Spleen (tissue), 11 donors: ENCODE measurements at regions not wholly inside any gene's neighbourhood (a gene's known extent, or its start where the extent isn't known, plus 50 kb on each side); places are given as distances from the start of the nearest gene placed in this dataset.

Source experiments
- DNase-seq: peaks from one replicate; pipeline ENCODE4 v3.0.0-alpha.2; 2020
- H3K27ac ChIP-seq, 8 donors: fragments of 200-600 bp; sonication (generic) in 7 of 8; 1 replicate in 4 of 8; 2 replicates in 4 of 8; pipeline versions ENCODE4 v1.5.0 to v1.8.0; 2016 to 2021; ENCODE audit warnings: inconsistent platforms in 4 of 8, mild to moderate bottlenecking in 4 of 8, moderate library complexity in 1 of 8
- H3K27me3 ChIP-seq, 7 donors: fragments of 200-600 bp; sonication (generic) in 6 of 7; replicated peaks in 1 of 7; 1 replicate in 4 of 7; 2 replicates in 3 of 7; pipeline versions ENCODE4 v1.5.0 to v1.8.0; 2016 to 2021; ENCODE audit warnings: inconsistent platforms in 3 of 7, mild to moderate bottlenecking in 1 of 7
- H3K36me3 ChIP-seq, 6 donors: fragments of 200-600 bp; sonication (generic) in 5 of 6; 1 replicate in 4 of 6; 2 replicates in 2 of 6; pipeline versions ENCODE4 v1.5.0 to v1.8.0; 2016 to 2021; ENCODE audit warnings: inconsistent platforms in 2 of 6
- H3K4me1 ChIP-seq, 6 donors: fragments of 200-600 bp; sonication (generic) in 5 of 6; 1 replicate in 3 of 6; 2 replicates in 3 of 6; pipeline versions ENCODE4 v1.5.0 to v1.8.0; 2016 to 2021; ENCODE audit warnings: inconsistent platforms in 3 of 6
- H3K4me3 ChIP-seq, 8 donors: fragments of 200-600 bp; sonication (generic) in 7 of 8; 1 replicate in 4 of 8; 2 replicates in 4 of 8; pipeline versions ENCODE4 v1.5.0 to v1.8.0; 2016 to 2021; ENCODE audit warnings: inconsistent platforms in 4 of 8, mild to moderate bottlenecking in 4 of 8, moderate library complexity in 2 of 8
- H3K9me3 ChIP-seq, 8 donors: fragments of 200-600 bp; sonication (generic) in 7 of 8; 1 replicate in 4 of 8; 2 replicates in 4 of 8; pipeline versions ENCODE4 v1.5.0 to v1.8.0; 2016 to 2021; ENCODE audit warnings: inconsistent platforms in 4 of 8
- POLR2A ChIP-seq, 3 donors: fragments of 450-650 bp; IDR thresholded peaks; one replicate each; pipeline ENCODE4 v1.5.1; 2017; ENCODE audit warnings: antibody characterized with exemption in 3 of 3, mild to moderate bottlenecking in 1 of 3
- POLR2AphosphoS5 ChIP-seq, 3 donors: sonication (generic); formaldehyde crosslinking; IDR thresholded peaks; one replicate each; pipeline ENCODE4 v1.5.1; 2017; ENCODE audit warnings: antibody characterized with exemption in 3 of 3
- WGBS, 5 donors: extraction: QIAGEN DNeasy Blood & Tissue Kit in 3 of 5; methylation state at CpG; one replicate each; pipeline versions ENCODE4 v1.1.5 to v1.1.7; 2013 to 2018; 5-methylcytosine and 5-hydroxymethylcytosine counted together
- intact Hi-C: fragments of 100-400 bp; cut with DNase I; formaldehyde crosslinking; loops from one replicate; pipeline ENCODE4 v1.15.0; 2023; ENCODE audit warnings: low total_unique reads
- TF ChIP-seq, protein P1 (sequence below), 11 experiments: fragments of 200-600 bp in 7 of 11; fragments of 450-650 bp in 4 of 11; sonication (generic) in 4 of 11; IDR thresholded peaks in 8 of 11; conservative IDR thresholded peaks in 3 of 11; 1 replicate in 7 of 11; 2 replicates in 4 of 11; pipeline versions ENCODE4 v1.4.0 to v1.8.0; 2016 to 2021; ENCODE audit warnings: antibody characterized with exemption in 11 of 11, inconsistent platforms in 4 of 11, mild to moderate bottlenecking in 1 of 11
- donor health status: healthy with polysubstance abuse.
- donor health status: DM: no; HTN: no; CAD: no; lungs with moderate emphysema.
- donor health status: DM: no; HTN: no; CAD: no.
- donor health status: Bipolar disorder and iron deficiency.
- donor health status: healthy.
- donor health status: DM: no; HTN: no; CAD: no.
- donor health status: DM: yes; HTN: yes; CAD: no.

DNA sequence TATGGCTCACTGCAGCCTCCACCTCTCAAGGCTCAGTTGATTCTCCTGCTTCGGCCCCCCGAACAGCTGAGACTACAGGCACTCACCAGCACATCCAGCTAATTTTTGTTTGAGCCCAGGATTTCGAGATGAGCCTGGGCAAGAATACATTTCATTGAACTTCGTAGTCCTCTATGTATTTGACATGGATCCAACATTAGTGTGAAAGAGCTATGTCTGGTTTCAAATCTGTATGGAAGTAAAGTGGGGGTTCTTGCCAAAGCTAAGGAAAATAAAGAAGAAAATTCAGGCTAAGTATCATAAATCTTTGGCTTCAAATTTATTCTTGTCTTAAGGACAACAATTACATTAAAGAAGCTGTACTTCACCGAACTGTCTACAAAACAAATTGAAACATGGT, 1291.7 kb upstream of the CRIM1 start:
- 77 to 87% (median 79%) methylated on average over 5 of the region's 5 CpGs for WGBS, 5 donors
- H3K36me3 ChIP-seq: no peaks in the 10 kb centered on the region
- H3K27ac ChIP-seq: no peak overlapping the region
- H3K4me3 ChIP-seq: no peak overlapping the region
- DNase-seq: no peak
- H3K9me3 ChIP-seq: peaks cover 0 to 22% (median 14%) of the 10 kb centered on the region in 8 donors
- no peaks in the 10 kb centered on the region for H3K27me3 ChIP-seq
- TF ChIP-seq, protein P1, sequence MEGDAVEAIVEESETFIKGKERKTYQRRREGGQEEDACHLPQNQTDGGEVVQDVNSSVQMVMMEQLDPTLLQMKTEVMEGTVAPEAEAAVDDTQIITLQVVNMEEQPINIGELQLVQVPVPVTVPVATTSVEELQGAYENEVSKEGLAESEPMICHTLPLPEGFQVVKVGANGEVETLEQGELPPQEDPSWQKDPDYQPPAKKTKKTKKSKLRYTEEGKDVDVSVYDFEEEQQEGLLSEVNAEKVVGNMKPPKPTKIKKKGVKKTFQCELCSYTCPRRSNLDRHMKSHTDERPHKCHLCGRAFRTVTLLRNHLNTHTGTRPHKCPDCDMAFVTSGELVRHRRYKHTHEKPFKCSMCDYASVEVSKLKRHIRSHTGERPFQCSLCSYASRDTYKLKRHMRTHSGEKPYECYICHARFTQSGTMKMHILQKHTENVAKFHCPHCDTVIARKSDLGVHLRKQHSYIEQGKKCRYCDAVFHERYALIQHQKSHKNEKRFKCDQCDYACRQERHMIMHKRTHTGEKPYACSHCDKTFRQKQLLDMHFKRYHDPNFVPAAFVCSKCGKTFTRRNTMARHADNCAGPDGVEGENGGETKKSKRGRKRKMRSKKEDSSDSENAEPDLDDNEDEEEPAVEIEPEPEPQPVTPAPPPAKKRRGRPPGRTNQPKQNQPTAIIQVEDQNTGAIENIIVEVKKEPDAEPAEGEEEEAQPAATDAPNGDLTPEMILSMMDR (IDR thresholded peaks at IDR 0.05 in 8 of 11, conservative IDR thresholded peaks at IDR 0.05 in 3 of 11): no peak
- intact Hi-C loops: no loop called here
- H3K4me1 ChIP-seq: no peaks in the 10 kb centered on the region

DNA sequence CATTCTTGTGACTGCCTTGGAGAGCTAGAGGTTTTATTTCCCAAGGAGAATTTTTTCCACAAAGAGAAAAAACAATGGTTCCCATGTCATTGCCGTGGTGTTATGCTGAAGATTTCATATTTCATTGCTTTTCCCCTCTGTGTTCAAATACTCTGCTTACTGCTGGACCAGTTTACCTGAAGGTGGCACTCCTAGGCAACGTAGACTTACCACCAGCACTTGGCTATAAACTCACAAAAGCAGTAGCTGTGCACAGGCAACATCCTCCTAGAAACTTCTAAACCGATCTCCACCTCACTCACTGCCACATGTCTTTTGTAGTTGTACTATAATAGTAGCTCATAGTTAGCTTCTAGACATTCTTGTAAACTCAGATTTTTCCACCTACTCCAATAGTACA, 1319.7 kb upstream of the CRIM1 start:
- H3K4me3 ChIP-seq: no peak overlapping the region
- H3K27me3 ChIP-seq: no peaks in the 10 kb centered on the region
- no peak for TF ChIP-seq POLR2A (IDR thresholded peaks at IDR 0.05)
- TF ChIP-seq POLR2AphosphoS5 (IDR thresholded peaks at IDR 0.05): no peak
- TF ChIP-seq, protein P1 (IDR thresholded peaks at IDR 0.05 in 8 of 11, conservative IDR thresholded peaks at IDR 0.05 in 3 of 11): no peak
- intact Hi-C loops: no loop called here
- WGBS, 5 donors: 54 to 69% (median 58%) methylated on average over 3 of the region's 3 CpGs
- no peak for DNase-seq
- no peaks in the 10 kb centered on the region for H3K36me3 ChIP-seq
- H3K27ac ChIP-seq: no peak overlapping the region
- no peaks in the 10 kb centered on the region for H3K4me1 ChIP-seq
- peaks cover 0 to 24% (median 0%) of the 10 kb centered on the region in 8 donors for H3K9me3 ChIP-seq

DNA sequence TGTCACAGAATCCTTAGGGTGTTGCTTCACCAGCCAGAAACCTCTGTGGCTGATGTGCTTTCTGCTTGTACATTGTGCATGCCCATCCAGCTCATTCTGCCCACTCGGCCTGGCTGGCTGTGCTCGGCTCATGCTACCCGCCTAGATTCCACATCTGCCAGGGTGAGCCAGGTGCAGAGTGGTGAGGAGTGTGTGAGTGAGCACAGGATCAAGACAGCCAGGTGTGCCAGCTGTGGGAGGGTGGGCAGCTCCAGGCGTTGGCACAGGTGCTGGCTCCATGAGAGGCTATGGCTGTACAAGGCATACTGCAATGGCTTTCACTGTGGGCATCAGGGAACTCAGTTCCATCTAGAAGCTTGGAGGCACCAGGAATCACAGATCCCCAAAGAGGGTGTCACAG, 1321.8 kb upstream of the CRIM1 start:
- Histone ChIP-seq H3K4me1 (no peaks in the 10 kb centered on the region), H3K36me3 (no peaks in the 10 kb centered on the region), H3K27me3 (no peaks in the 10 kb centered on the region), H3K27ac (no peak overlapping the region), H3K4me3 (no peak overlapping the region), H3K9me3 (peaks cover 0 to 16% (median 0%) of the 10 kb centered on the region in 8 donors)
- intact Hi-C loops: no loop called here
- no peak for TF ChIP-seq POLR2A (IDR thresholded peaks at IDR 0.05)
- no peak for TF ChIP-seq POLR2AphosphoS5 (IDR thresholded peaks at IDR 0.05)
- TF ChIP-seq, protein P1 (IDR thresholded peaks at IDR 0.05 in 8 of 11, conservative IDR thresholded peaks at IDR 0.05 in 3 of 11): no peak
- peak; percentile 56 for DNase-seq
- 73 to 91% (median 81%) methylated on average over 4 of the region's 4 CpGs for WGBS, 5 donors

DNA sequence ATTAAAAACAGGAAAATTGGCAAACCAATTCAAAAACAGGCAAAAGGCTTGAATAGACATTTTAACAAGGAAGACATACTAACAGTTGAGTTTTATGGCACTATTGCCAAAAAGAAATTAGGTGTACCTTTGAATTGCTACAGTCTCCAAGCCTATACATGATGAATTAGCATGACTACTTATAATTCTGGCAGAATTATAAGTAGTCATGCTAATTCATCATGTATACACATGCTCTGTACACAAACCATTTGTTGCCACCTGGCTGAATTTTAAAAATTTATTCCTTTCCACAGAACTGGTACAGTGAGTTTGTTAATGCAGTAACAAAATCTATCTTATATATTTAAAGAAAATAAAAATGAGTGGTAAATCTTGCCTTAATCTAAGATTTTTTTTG, 1332.0 kb upstream of the CRIM1 start:
- TF ChIP-seq POLR2AphosphoS5 (IDR thresholded peaks at IDR 0.05): no peak
- TF ChIP-seq, protein P1 (IDR thresholded peaks at IDR 0.05 in 8 of 11, conservative IDR thresholded peaks at IDR 0.05 in 3 of 11): no peak
- TF ChIP-seq POLR2A (IDR thresholded peaks at IDR 0.05): no peak
- Histone ChIP-seq H3K4me1 (no peaks in the 10 kb centered on the region), H3K9me3 (peaks cover 0 to 8% (median 0%) of the 10 kb centered on the region in 8 donors), H3K27ac (no peak overlapping the region), H3K36me3 (no peaks in the 10 kb centered on the region), H3K27me3 (no peaks in the 10 kb centered on the region), H3K4me3 (no peak overlapping the region)
- intact Hi-C loops: no loop called here
- no peak for DNase-seq
